NCI-H748 (cell line): ENCODE measurements at regions not wholly inside any gene's neighbourhood (a gene's known extent, or its start where the extent isn't known, plus 50 kb on each side); places are given as distances from the start of the nearest gene placed in this dataset.

Source experiments
- DNase-seq: peaks from one replicate; lab custom pipeline; 2025; ENCODE audit not compliant: unreplicated experiment; lab: John Stamatoyannopoulos, UW

- DNase-seq, result no peak
These were observed 681.2 kb downstream of the PDHA2 start for GRCh38 chr4:96521046-96521536.

- no peak for DNase-seq
These were observed 683.7 kb downstream of the PDHA2 start for GRCh38 chr4:96523611-96524010.

DNA sequence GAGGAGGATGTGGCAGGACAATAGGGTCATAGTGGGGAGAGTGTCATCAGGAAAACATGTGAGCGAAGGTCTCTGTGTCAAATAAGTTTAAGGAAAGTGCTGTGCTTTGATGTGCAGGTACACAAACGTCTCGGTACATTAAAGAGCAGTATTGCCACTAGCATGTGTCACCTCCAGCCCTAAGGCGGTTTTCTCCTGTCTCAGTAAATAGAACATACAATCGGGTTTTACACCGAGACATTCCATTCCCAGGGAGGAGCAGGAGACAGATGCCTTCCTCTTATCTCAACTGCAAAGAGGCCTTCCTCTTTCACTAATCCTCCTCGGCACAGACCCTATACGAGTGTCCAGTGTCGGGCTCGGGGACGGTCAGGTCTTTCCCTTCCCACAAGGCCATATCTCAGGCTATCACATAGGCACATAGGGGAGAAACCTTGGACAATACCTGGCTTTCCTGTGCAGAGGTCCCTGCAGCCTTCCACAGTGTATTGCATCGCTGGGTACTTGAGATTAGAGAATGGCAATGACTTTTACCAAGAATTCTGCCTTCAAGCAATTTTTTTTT lies 684.5 kb downstream of the PDHA2 start:
- DNase-seq, result no peak

DNA sequence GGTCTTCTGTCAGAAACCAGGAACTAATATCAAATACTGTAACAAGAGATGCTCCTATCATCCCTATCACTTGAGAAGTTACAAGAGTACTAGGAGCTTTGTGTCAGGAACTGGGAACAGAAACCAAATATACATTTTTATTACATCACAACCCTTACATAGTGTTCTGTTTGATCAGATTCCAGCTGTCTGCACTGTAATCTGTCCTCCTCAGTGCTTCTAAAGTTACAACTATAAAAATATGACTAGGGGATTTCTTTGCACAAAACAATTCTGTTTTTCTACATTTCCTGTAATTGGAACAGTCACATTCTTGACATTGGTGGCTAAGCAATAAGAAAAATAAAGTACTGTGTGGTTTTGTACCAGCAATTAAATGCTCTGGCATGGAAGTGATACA lies 686.0 kb downstream of the PDHA2 start:
- DNase-seq, result no peak

DNA sequence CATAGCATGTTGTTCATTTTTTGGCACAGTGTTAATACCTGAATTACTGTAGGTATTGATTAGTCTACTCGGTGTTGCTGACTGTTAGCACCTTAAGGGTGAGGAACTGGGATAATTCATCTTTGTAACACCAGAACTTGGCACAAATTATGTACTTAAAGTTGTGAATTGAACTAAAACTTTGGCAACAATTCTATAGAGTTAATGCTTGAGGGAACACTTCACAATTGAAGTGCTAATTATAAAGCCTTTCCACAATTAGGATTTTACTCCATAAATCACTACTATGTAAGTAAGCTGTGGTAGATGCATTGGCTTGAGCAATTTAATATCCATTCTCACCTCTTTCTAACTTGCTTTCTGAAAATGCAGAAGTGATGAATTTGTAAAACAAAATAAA lies 686.7 kb downstream of the PDHA2 start:
- no peak for DNase-seq

DNA sequence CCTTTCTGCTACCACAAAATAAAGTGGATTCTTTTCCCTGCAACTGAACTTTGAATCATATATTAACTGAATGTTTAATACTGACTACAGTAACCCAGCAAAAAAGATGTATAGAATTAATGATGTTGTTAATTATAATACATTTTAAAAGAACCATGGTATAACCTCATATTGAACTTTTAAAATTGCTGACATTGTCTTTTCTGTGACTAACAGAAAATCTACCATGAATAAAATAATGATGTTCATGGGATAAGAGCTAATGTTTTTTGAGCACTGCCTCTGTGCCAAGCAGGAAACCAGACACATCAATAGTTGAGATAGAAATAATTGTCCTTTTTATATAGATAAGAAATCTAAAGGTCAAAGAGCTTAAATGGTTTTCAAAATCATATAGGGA lies 691.9 kb downstream of the PDHA2 start:
- DNase-seq, result no peak

- no peak for DNase-seq
These were observed 703.5 kb downstream of the PDHA2 start for GRCh38 chr4:96543346-96543745.

DNA sequence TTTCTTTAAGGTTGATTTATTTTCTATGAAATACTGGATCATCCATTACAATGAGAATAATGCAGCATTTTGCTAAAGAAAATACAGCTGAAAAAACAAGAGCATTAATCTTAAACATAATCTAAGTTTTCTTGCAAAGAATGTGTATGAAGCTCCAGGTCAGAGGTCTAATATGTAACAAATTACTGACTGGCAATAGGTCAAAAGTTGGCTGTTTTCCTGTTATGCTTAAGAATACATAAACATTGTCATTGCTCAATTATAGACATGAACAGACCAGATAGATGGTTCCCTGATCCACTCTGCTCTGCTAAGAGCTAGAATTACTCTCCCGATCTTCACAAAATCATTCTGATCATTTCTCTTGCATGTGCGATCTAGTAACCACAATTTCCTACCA lies 718.6 kb downstream of the PDHA2 start:
- DNase-seq, result no peak

- no peak for DNase-seq
These were observed 726.9 kb downstream of the PDHA2 start for GRCh38 chr4:96566755-96567154.

DNA sequence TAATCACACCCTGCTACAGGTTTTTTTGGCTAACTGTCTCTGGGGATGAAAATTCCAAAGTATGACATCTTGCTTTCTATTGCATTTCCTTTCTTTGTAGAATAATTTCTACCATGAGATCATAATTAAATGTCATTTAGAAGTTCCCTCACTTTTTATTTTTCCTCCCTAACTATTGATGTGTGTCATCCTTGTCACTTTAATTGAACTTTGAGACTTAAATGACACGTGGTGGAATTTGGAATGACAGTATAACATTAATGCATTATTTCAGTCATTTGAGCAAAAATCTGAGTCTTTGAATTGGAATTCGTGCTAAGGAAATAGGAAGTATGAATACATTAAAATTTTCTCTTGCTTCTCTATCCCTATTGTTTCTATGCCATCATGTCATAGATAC lies 745.4 kb downstream of the PDHA2 start:
- no peak for DNase-seq

- peak; percentile 93 for DNase-seq
These were observed 753.5 kb downstream of the PDHA2 start for GRCh38 chr4:96593422-96593821.

- DNase-seq, result peak; percentile 6
These were observed 758.6 kb downstream of the PDHA2 start for GRCh38 chr4:96598465-96598864.

- DNase-seq, result peak; percentile 46
These were observed 759.9 kb downstream of the PDHA2 start for GRCh38 chr4:96599752-96600151.

DNA sequence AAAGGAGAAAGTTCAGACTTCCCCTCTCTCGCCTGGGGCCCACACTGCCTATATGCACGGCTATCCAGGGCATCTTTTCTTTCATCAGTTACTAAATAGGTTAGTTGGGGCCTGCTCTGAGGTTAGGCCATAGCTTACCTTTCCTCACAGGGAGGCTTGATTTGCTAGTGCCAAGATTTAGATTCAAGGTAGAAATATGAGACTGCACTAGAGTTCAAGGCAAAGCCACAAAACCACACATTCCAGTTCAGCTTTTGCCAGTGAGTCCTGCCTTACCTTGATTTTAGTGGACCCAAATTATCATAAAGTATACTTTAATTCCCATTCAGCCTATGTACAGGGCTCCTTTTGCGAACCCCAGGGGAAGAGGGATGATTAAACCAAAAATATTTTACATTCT lies 762.8 kb downstream of the PDHA2 start:
- no peak for DNase-seq

DNA sequence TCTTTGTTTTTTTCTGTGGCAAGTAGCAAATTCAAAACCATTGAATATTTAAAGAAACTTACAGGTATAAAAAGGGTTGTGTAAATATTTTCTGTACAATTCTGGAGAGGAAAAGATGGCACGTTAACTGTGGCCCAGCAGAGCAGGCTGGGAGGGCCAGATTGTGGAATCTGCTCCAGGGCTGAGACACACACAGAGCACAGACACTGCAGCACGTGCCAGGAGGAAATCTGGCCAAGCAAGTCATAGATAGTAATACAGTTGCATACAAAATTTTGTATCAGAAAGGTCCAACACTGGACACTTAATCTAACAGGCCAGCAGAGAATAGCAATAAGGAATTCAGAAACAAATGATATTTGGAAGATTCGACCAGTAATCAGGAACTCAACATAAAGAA lies 763.7 kb downstream of the PDHA2 start:
- DNase-seq, result no peak

DNA sequence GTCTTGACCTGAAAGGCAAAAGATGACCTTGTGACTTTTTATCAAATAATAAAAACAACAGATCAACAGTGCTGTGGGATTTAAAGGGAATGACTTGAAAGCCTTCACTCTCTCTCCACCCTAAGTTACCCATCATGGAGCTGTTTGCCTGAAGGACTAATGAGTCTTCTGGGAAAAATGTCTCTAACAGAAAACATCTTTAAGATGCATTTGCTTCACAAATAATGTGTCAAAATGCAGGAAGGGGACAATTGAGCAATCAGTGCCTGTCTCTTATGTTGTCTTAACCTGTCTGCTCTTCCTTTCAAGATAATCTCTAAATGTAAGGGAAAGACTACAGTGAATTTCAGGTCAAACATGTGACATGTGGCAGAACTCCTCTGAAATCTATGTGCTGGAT lies 766.6 kb downstream of the PDHA2 start:
- no peak for DNase-seq

GRCh38 chr4:96626023-96626422 lies 786.1 kb downstream of the PDHA2 start:
- DNase-seq, result no peak

- DNase-seq, result no peak
These were observed 790.9 kb downstream of the PDHA2 start for GRCh38 chr4:96630839-96631238.

GRCh38 chr4:96637971-96638412 lies 798.1 kb downstream of the PDHA2 start:
- no peak for DNase-seq

- DNase-seq, result no peak
These were observed 800.0 kb downstream of the PDHA2 start for GRCh38 chr4:96639932-96640331.

DNA sequence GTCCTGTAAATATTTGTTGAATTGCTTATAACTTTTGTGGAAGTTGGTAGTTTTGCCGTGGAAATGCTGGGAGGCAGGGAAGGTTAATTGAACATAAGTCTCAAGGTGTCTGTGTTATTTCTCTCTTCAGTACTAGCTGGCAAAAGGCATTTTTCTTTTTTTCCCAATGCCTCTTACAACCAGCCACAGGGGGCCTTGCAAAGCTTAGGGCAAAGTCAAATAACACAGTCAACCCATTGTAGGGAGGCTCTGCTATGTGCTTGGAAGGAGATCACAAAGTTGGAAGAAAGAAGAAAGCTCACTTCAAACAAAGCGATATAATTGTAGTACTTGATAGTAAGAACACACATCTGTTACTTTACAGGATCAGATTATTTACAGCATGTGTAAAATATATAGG lies 802.6 kb downstream of the PDHA2 start:
- no peak for DNase-seq

GRCh38 chr4:96646146-96646545 lies 806.3 kb downstream of the PDHA2 start:
- DNase-seq, result no peak

DNA sequence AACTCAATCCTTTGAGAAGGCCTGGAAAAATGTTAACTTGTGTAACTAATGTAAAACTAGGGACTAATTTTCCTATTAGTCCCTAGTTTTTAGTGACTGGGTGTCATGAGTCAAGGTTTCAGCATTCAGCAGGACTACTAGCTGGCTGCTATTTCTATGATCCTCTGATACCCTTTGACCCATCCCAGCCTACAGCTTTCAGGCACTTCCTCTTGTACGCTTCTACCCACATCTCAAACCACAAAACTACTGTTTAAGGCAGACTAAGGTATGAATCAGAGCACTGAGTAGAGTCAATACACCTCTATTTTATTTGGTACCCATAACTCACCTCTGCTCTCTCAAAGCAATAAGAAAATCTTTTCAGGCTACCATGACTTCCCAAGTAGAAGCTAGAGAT lies 809.6 kb downstream of the PDHA2 start:
- no peak for DNase-seq
